HT1080 (cell line): ENCODE measurements at regions not wholly inside any gene's neighbourhood (a gene's known extent, or its start where the extent isn't known, plus 50 kb on each side); places are given as distances from the start of the nearest gene placed in this dataset.
"Not testable (repeated sequence)": the region's sequence is repeated elsewhere in the genome, so short reads cannot be mapped to it uniquely, and the experiment has no call there.

Source experiments
- DNase-seq: peaks from one replicate; pipeline ENCODE4 v3.0.0-alpha.2; 2015; ENCODE audit warnings: low read depth

DNA sequence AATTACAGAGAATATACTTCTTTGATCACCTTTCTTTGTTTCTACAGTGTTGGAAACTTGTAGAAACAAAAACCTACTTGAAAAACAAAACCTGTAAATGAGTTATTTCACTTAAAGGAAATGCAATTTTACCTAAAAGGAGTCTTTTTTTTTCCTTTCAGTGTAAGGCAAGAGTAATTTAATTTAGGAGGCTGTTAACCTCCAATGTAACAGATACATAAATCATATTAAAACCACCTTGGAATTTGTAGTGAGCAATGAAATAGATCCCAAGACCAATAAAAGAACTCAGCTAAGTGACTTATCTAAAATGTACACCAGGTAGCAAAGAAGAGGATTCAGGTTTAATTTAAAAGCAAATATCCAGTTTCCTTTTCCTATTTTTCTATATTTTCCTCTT is 524.8 kb downstream of the CSNK1G3 start:
- DNase-seq, result no peak

DNA sequence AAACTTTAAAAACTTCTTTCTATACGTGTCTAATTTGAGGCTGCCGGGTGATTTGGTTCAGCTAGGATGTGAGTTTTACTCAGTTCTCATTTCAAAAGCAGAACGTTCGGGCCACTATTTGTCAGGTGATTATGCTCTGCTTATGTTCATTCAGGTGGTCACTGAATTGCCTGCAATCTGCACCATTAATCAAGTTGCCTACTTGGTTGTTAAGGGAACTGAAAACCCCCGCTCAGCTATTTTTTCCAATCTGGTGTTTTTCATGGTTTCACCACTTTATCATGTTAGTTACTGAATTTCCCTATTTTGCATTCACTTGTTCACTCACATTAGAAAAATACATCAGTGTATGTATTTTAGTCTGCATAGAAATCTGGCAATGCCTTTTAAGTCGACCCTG is 523.0 kb downstream of the CSNK1G3 start:
- DNase-seq, result no peak

- no peak for DNase-seq
Observed at GRCh38 chr5:124034083-124034700, 522.2 kb downstream of the CSNK1G3 start.

GRCh38 chr5:124030043-124030491 is 518.1 kb downstream of the CSNK1G3 start:
- no peak for DNase-seq

DNA sequence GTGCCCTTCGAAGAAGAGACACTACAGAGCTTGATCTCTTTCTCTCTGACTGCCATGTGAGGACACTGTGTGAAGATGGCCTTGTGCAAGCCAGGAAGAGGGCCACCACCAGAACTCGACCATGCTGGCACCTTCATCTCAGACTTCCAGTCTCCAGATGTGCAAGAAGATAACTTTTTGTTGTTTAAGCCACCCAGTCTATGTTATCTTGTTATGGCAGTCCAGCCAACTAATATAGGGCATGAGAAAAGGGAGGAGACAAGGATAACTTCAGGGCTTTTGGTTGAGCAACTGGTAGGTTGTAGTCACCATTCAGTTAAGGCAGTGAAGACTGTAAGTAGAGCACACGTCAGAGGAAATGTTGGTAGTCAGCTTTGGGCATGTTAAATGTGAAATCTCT is 515.5 kb downstream of the CSNK1G3 start:
- no peak for DNase-seq

GRCh38 chr5:124025306-124025845 is 513.4 kb downstream of the CSNK1G3 start:
- no peak for DNase-seq

- no peak for DNase-seq
Observed at GRCh38 chr5:124022966-124023365, 511.0 kb downstream of the CSNK1G3 start.

- DNase-seq, result no peak
Observed at GRCh38 chr5:124021776-124022175, 509.8 kb downstream of the CSNK1G3 start.

DNA sequence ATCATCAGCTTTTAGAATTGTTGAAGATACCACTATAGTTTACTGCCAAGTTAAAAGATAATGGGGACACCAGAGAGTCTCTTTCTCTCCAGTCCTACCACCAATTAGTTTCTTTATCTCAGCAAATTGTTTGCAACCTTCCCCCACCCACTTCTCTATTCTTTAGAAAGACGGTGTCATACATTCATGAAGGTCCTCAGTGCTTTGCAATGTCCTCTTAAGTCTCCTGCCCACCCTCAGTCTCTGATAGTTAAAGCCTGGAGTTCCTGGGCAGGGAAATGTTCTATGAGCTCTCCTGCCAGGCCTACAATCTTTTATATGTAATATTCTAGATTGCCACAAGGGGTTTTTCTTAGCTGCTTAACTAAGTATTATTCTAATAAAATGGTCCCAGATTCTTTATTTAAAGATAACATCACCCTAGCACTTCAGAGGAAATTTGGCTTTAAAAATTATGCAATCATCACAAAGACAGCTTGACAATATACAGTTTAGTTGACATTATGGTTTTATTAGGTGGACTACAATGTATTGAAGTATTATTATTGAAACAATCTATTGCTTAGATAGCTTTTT is 509.2 kb downstream of the CSNK1G3 start:
- no peak for DNase-seq

DNA sequence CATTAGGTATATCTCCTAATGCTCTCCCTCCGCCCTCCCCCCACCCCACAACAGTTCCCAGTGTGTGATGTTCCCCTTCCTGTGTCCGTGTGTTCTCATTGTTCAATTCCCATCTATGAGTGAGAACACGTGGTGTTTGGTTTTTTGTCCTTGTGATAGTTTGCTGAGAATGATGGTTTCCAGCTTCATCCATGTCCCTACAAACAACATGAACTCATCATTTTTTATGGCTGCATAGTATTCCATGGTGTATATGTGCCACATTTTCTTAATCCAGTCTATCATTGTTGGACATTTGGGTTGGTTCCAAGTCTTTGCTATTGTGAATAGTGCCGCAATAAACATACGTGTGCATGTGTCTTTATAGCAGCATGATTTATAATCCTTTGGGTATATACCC is 505.3 kb downstream of the CSNK1G3 start:
- not testable (repeated sequence) for DNase-seq

DNA sequence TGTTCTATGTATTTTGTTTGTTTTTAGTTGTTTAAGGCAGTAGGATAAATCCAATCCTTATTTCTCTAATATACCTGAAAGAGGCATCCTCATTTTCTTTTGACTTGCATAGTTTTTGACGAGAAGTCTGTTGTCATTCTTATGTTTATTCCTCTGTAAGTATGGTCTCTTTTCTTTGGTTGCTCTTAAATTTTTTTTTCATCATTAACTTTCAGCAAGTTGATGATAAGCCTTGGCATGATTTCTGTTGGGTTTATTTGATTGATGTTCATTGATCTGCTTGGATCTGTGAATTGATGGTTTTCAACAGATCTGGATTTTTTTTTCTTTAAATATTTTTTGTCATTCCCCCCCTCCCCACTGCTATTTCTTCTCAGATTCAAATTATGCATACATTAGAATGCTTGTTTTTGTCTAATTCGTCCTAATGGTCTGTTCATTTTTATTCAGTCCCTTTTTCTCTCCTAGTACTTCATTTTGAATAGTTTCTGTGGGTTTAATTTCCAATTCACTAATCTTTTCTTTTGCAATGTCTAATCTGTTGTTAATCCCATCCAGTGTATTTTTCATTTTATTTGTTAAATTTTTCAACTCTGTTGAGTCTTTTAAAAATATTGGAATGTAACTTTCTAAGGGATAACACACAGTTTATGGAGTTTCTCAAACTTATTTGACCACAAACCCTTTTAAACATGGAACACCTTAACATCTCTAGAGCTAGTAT is 495.9 kb downstream of the CSNK1G3 start:
- DNase-seq, result no peak

GRCh38 chr5:124001036-124001615 is 489.1 kb downstream of the CSNK1G3 start:
- no peak for DNase-seq

DNA sequence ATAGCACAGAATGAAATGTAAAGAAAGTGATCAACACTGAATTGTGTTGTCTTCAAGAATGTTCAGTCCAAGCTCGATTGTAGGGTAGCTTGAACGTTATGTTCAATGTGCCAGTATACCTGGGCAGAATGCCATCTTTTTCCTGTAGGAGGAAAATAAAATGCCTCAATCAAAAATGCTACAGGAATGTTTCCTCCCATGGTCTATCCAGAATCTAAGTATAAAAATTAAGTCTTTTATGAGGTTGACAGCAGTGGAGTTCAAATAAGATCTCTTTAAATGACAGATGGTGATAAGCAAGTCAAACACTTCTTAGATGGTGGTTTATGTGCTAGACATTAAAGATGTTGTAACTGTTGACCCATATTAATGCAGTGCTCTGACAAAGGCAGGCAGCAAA is 488.6 kb downstream of the CSNK1G3 start:
- DNase-seq, result no peak

- DNase-seq, result no peak
Observed at GRCh38 chr5:123997462-123998215, 485.7 kb downstream of the CSNK1G3 start.

DNA sequence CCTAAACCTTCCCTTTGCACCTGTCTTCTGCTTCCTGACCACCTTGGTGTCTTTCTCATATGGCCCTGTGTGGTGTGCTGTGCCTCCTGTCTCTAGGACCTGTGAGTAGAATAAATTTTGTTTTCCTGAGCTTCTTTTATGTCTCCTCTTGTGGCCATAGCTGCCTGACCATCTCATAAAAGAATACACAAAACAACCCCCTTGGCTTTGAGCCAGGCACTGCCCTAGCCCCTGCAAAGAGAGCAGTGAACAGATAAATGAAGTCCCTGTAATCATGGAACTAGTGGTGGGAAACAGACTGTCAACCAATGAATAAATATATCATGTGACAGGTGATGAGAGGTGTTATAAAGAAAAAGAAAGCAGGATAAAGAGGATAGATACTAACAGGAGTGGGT is 485.1 kb downstream of the CSNK1G3 start:
- no peak for DNase-seq

DNA sequence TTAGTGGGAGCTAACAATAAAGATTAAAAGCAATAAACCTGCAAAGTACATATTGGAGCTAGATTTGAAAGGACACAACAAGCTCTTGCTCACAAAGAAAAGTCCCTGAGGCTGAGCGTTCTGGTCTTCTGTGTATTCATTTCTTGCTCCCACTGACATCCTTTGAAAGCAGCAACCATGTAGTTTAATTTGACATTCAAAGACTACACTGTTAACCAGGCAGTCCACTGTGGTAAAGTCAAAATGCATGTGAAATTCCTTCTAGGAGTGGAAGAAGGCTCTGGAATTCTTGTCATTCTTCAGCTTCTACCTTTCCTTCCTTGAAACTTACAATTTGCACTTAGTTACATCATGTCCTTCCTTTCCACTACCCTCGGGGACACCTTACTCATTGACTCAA is 480.7 kb downstream of the CSNK1G3 start:
- no peak for DNase-seq

DNA sequence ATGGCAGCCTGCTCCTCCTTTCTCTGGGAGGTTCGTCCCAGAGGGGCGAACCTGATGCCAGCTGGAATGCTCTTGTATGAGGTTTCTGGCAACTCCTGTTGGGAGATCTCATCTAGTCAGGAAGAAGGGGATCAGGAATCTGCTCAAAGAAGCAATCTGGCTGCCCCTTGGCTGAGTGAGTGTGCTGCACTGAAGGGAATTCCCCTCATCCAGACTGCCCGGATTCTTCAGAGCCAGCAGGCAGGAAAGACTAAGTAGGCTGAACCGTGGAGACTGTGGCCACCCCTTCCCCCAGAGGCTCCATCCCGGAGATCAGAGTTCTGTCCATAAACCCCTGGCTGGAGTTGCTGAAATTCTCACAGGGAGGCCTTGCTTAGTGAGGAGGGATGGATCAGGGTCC is 476.0 kb downstream of the CSNK1G3 start:
- no peak for DNase-seq

- DNase-seq, result no peak
Observed at GRCh38 chr5:123976379-123977033, 464.5 kb downstream of the CSNK1G3 start.

DNA sequence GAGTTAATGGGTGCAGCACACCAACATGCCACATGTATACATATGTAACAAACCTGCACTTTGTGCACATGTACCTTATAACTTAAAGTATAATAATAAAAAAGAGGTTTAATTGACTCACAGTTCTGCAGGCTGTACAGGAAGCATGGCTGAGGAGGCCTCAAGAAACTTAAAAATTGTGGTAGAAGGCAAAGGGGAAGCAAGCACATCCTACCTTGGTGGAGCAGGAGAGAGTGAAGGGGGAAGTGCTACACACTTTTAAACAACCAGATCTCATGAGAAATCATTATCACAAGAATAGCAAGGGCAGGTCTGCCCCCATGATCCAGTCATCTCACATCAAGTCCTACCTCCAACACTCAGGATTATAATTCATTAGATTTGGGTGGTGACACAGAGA is 463.5 kb downstream of the CSNK1G3 start:
- not testable (repeated sequence) for DNase-seq

DNA sequence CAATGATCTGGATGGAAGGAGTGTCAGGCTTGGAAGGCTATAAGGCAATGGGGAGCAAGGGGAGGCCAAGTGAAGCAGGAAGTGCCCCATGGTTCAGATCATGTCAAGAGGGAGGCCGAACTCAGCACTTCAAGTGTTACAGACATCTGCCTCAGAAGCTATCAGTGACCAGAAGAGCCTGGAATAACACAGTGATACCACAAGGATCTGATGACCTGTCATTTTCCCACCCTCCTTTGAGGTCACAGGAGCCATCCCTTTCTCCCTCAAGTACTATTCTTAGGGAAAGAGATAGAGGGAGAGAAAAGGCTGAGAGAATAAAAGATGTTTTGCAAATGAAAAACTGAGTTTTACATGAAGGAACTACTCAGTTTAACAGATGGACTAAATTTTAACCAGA is 454.8 kb downstream of the CSNK1G3 start:
- DNase-seq, result no peak

GRCh38 chr5:123965626-123966025 is 453.6 kb downstream of the CSNK1G3 start:
- DNase-seq, result no peak
